Hematopoietic multipotent progenitor cell treated with erythropoietin and hydrocortisone succinate and interleukin-3 and kit ligand, for 8 days (in vitro differentiated cells): ENCODE measurements at regions not wholly inside any gene's neighbourhood (a gene's known extent, or its start where the extent isn't known, plus 50 kb on each side); places are given as distances from the start of the nearest gene placed in this dataset.
"Not testable (repeated sequence)": the region's sequence is repeated elsewhere in the genome, so short reads cannot be mapped to it uniquely, and the experiment has no call there.

ENCODE experiments used
- DNase-seq: peaks from one replicate; pipeline ENCODE4 v3.0.0-alpha.2; 2015

GRCh38 chr9:17083258-17083657, 51.6 kb upstream of the CNTLN start:
- DNase-seq = no peak

- no peak for DNase-seq
These were observed 52.3 kb upstream of the CNTLN start for GRCh38 chr9:17082343-17083064.

- no peak for DNase-seq
These were observed 53.0 kb upstream of the CNTLN start for GRCh38 chr9:17081814-17082213.

GRCh38 chr9:17081351-17081750, 53.5 kb upstream of the CNTLN start:
- DNase-seq = no peak

- no peak for DNase-seq
These were observed 58.9 kb upstream of the CNTLN start for GRCh38 chr9:17075758-17076485.

- no peak for DNase-seq
These were observed 59.6 kb upstream of the CNTLN start for GRCh38 chr9:17075146-17075757.

- not testable (repeated sequence) for DNase-seq
These were observed 62.3 kb upstream of the CNTLN start for GRCh38 chr9:17072563-17072962.

- no peak for DNase-seq
These were observed 66.2 kb upstream of the CNTLN start for GRCh38 chr9:17068671-17069070.

GRCh38 chr9:17065062-17065461, 69.8 kb upstream of the CNTLN start:
- DNase-seq = no peak

GRCh38 chr9:17064558-17064957, 70.3 kb upstream of the CNTLN start:
- DNase-seq = no peak

GRCh38 chr9:17063535-17064135, 71.2 kb upstream of the CNTLN start:
- peak; percentile 65 for DNase-seq

GRCh38 chr9:17062497-17062896, 72.3 kb upstream of the CNTLN start:
- no peak for DNase-seq

GRCh38 chr9:17060450-17060849, 74.4 kb upstream of the CNTLN start:
- no peak for DNase-seq

- DNase-seq = no peak
These were observed 75.4 kb upstream of the CNTLN start for GRCh38 chr9:17059465-17059864.

GRCh38 chr9:17057729-17058128, 77.1 kb upstream of the CNTLN start:
- no peak for DNase-seq

GRCh38 chr9:17052626-17053025, 82.2 kb upstream of the CNTLN start:
- no peak for DNase-seq

GRCh38 chr9:17045381-17045940, 89.4 kb upstream of the CNTLN start:
- DNase-seq = no peak

- DNase-seq = no peak
These were observed 103.3 kb upstream of the CNTLN start for GRCh38 chr9:17031546-17031945.

- DNase-seq = no peak
These were observed 109.6 kb upstream of the CNTLN start for GRCh38 chr9:17025281-17025680.

GRCh38 chr9:17024129-17024528, 110.7 kb upstream of the CNTLN start:
- no peak for DNase-seq

- no peak for DNase-seq
These were observed 113.4 kb upstream of the CNTLN start for GRCh38 chr9:17021387-17021970.

GRCh38 chr9:17019398-17019797, 115.4 kb upstream of the CNTLN start:
- DNase-seq = no peak
